AG10803 (cell line): ENCODE measurements at regions not wholly inside any gene's neighbourhood (a gene's known extent, or its start where the extent isn't known, plus 50 kb on each side); places are given as distances from the start of the nearest gene placed in this dataset.

Source experiments
- DNase-seq: peaks from one replicate; pipeline ENCODE4 v3.0.0; 2010; ENCODE audit warnings: low read depth
- H3K4me3 ChIP-seq: 2 replicates; pipeline ENCODE4 v1.5.1; 2011; ENCODE audit warnings: mild to moderate bottlenecking, low read length, control low read depth
- TF ChIP-seq, protein P1 (sequence below): conservative IDR thresholded peaks from 2 replicates; pipeline ENCODE4 v1.5.1; 2011; ENCODE audit warnings: mild to moderate bottlenecking, low read length, control low read depth, inconsistent platforms

DNA sequence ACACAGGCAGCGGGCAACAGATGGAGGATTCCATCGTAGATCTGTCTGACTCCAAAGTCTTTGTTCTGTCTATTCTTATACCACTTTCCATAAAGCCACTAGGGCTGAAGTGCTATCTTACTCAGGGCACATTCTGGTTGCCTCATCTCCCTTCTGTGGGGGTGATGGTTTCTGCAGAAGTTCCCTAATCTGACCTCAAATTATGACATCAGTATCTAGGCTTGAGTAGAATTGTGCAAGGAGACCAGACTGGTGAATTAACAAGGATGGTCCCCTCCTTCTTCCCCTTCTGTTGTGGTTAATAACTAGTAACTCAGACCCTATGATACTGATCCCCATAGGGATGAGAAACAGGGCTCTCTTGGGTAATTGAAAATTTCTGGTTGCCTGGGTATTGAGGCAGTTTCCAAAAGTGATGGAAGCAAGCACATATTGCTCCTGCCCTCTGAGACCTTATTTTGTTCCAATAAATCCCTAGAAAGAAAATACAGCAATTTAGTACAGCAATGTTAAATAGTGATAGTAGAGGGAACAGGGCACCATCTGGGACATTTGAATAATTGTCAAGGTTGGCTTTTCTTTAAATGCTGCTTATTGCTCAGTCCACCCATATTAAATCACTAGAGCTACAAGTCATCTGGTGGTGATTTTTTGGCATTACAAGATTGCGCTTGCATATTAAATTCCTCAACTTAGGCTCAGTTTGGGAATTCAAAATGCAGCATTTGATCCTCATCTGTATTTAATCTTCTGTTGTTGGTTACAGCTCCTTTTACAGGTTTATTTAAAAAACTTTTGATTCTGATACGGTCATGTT, 57.3 kb upstream of the AP1S2 start:
- DNase-seq = peak; percentile 48
- H3K4me3 ChIP-seq = no peak overlapping the region
- TF ChIP-seq, protein P1, sequence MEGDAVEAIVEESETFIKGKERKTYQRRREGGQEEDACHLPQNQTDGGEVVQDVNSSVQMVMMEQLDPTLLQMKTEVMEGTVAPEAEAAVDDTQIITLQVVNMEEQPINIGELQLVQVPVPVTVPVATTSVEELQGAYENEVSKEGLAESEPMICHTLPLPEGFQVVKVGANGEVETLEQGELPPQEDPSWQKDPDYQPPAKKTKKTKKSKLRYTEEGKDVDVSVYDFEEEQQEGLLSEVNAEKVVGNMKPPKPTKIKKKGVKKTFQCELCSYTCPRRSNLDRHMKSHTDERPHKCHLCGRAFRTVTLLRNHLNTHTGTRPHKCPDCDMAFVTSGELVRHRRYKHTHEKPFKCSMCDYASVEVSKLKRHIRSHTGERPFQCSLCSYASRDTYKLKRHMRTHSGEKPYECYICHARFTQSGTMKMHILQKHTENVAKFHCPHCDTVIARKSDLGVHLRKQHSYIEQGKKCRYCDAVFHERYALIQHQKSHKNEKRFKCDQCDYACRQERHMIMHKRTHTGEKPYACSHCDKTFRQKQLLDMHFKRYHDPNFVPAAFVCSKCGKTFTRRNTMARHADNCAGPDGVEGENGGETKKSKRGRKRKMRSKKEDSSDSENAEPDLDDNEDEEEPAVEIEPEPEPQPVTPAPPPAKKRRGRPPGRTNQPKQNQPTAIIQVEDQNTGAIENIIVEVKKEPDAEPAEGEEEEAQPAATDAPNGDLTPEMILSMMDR = no peak

DNA sequence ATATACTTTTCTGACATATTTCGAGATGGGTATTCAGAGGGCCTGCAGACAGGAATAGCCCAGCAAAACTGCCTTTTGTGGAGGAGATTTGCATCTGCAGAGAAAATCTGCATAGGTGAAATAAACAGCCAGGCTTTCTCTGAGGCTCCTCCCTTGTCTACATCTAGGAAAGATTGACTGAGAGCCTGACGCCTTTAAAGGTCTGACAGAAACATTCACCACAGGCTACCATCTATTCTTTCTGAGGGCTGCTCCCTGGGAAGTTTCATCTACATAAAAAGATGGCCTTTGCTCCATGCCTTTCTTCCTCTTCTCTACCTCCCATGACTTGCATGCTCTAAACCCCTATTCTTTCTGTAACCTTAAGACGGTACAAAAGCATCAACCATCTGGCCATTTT, 55.0 kb upstream of the AP1S2 start:
- H3K4me3 ChIP-seq = no peak overlapping the region
- TF ChIP-seq, protein P1 = no peak
- no peak for DNase-seq

DNA sequence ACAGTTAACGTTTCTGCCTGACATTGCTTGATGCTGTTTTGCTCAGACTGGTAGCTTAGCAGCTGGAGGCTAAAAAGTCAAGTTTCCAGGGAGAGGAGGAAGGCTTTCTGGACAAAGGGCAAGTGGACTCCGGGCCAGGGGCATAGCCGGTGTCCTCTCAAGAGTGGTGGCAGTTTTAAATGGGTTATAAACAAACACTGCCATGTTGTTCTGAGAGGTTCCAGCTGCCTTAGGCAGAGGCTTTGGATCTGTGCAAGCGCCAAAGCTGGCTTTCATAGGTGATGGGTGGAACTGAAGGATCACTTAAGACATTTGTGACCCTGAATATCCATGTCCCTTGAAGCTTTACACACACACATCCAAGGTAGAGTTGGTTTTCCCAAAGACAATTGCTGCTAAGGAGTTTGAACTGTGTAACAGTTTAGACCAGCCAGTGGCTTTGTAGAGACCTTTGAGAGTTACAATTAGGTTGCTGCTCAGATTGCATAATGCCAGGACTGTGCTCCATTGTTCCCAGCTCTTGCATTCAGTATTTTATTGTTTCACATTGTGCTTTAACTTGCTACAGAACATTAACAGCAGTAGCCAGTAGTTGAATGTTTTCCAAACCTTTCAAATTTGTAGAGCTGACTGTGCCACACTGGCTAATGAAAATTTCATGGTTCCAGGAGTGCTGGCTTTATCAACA, 54.1 kb upstream of the AP1S2 start:
- DNase-seq = no peak
- TF ChIP-seq, protein P1 = no peak

DNA sequence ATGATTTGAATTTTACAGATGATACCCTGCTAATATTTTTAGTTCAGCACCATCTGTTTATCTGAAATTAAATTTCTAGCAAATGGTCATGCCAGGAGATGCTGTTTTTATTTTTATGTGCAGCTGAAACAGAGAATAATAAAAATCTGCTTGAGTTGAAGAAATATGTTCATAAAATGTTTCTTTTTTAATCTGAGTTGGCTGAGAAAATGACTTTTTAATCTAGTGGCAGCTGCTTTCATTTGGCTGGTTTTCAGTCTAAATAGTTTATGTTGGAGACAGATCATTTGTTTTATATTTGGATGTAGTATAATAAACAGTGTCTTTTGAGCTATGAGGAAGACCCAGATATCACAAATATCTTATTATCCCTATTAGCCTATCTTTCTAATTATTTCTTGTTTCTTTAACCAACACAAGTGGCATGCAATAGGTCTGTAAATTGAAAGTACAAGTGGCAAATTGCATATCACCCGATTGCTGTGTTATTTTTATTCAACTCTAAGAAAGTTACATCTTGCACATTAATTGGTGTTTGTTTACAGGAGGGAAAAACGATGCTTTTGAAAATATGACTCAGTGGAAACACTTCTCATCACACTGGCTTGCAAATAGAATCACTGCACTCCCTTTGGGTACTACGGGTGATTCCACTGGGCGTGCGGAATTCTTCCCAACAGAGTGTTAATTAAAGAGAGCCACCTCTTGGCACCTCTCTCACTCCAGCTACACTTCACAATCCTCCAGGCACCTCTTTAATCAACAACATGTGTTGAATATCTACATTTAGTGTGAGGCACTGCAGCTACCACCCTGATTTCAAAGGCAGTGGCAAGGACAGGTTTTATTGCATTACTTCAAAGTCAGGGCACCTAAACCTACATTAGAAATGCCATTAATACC, 51.7 kb upstream of the AP1S2 start:
- no peak overlapping the region for H3K4me3 ChIP-seq
- TF ChIP-seq, protein P1 = no peak
- no peak for DNase-seq

More for the DNA sequence above, 54.1 kb upstream of the AP1S2 start:
- no peak overlapping the region for H3K4me3 ChIP-seq
